Liver (tissue), 7 donors: ENCODE measurements at regions not wholly inside any gene's neighbourhood (a gene's known extent, or its start where the extent isn't known, plus 50 kb on each side); places are given as distances from the start of the nearest gene placed in this dataset.

Experiments used
- DNase-seq: peaks from one replicate; pipeline ENCODE4 v3.0.0-alpha.2; 2017; ENCODE audit warnings: low spot score
- H3K27ac ChIP-seq, 2 donors: one replicate each; pipeline ENCODE4 v1.7.0; 2013; ENCODE audit warnings: inconsistent platforms in 2 of 2, low read length in 2 of 2, control low read depth in 1 of 2, low read depth in 1 of 2, mild to moderate bottlenecking in 1 of 2
- H3K27me3 ChIP-seq, 4 donors: one replicate each; pipeline versions ENCODE4 v1.6.1 to v1.7.0; 2013; ENCODE audit warnings: low read length in 3 of 4, inconsistent platforms in 1 of 4, mild to moderate bottlenecking in 1 of 4, moderate library complexity in 1 of 4; ENCODE audit not compliant: control insufficient read depth in 4 of 4, insufficient read depth in 4 of 4
- H3K36me3 ChIP-seq, 4 donors: one replicate each; pipeline versions ENCODE4 v1.6.1 to v1.7.0; 2013; ENCODE audit warnings: low read length in 3 of 4, mild to moderate bottlenecking in 3 of 4, low read depth in 1 of 4, moderate library complexity in 1 of 4; ENCODE audit not compliant: control insufficient read depth in 4 of 4, insufficient read depth in 3 of 4
- H3K4me1 ChIP-seq, 4 donors: one replicate each; pipeline versions ENCODE4 v1.6.1 to v1.7.0; 2013; ENCODE audit warnings: low read length in 3 of 4, mild to moderate bottlenecking in 3 of 4, moderate library complexity in 1 of 4; ENCODE audit not compliant: control insufficient read depth in 4 of 4, insufficient read depth in 4 of 4
- H3K4me3 ChIP-seq, 3 donors: one replicate each; pipeline versions ENCODE4 v1.6.1 to v1.7.0; 2013; ENCODE audit warnings: low read length in 3 of 3, control low read depth in 1 of 3, low read depth in 1 of 3, mild to moderate bottlenecking in 1 of 3
- H3K9ac ChIP-seq, 2 donors: one replicate each; pipeline ENCODE4 v1.7.0; 2013; ENCODE audit warnings: low read length in 2 of 2, mild to moderate bottlenecking in 2 of 2, moderate library complexity in 2 of 2, control low read depth in 1 of 2, low read depth in 1 of 2
- H3K9me3 ChIP-seq, 4 donors: one replicate each; pipeline versions ENCODE4 v1.6.1 to v1.7.0; 2013; ENCODE audit warnings: low read length in 3 of 4; ENCODE audit not compliant: control insufficient read depth in 4 of 4
- ATF3 ChIP-seq: IDR thresholded peaks from 2 replicates; pipeline ENCODE4 v1.6.1; 2016; ENCODE audit warnings: antibody characterized with exemption
- FOXA1 ChIP-seq: IDR thresholded peaks from 2 replicates; pipeline ENCODE4 v1.6.1; 2016; ENCODE audit warnings: antibody characterized with exemption
- FOXA2 ChIP-seq: IDR thresholded peaks from 2 replicates; pipeline ENCODE4 v1.6.1; 2016; ENCODE audit warnings: antibody characterized with exemption
- GABPA ChIP-seq, 2 donors: IDR thresholded peaks in 1 of 2; conservative IDR thresholded peaks in 1 of 2; 2 replicates each; pipeline ENCODE4 v1.6.1; 2016; ENCODE audit warnings: antibody characterized with exemption in 2 of 2, mild to moderate bottlenecking in 1 of 2, moderate library complexity in 1 of 2
- HNF4A ChIP-seq, 2 donors: conservative IDR thresholded peaks; 2 replicates each; pipeline ENCODE4 v1.6.1; 2016; ENCODE audit warnings: antibody characterized with exemption in 2 of 2, mild to moderate bottlenecking in 2 of 2
- MAX ChIP-seq: IDR thresholded peaks from 2 replicates; pipeline ENCODE4 v1.6.1; 2016; ENCODE audit warnings: antibody characterized with exemption
- NR2F2 ChIP-seq: IDR thresholded peaks from 2 replicates; pipeline ENCODE4 v1.6.1; 2016; ENCODE audit warnings: antibody characterized with exemption
- RAD21 ChIP-seq, 2 donors: IDR thresholded peaks; 2 replicates each; pipeline ENCODE4 v1.6.1; 2016; ENCODE audit warnings: antibody characterized with exemption in 2 of 2, mild to moderate bottlenecking in 2 of 2
- SP1 ChIP-seq: IDR thresholded peaks from 2 replicates; pipeline ENCODE4 v1.6.1; 2018; ENCODE audit warnings: antibody characterized with exemption, mild to moderate bottlenecking
- TAF1 ChIP-seq: conservative IDR thresholded peaks from 2 replicates; pipeline ENCODE4 v1.6.1; 2016; ENCODE audit warnings: antibody characterized with exemption, mild to moderate bottlenecking
- ZBTB33 ChIP-seq: IDR thresholded peaks from 2 replicates; pipeline ENCODE4 v1.6.1; 2016; ENCODE audit warnings: antibody characterized with exemption
- WGBS: extraction: QIAGEN DNeasy Blood & Tissue Kit; methylation state at CpG from one replicate; pipeline ENCODE4 v1.1.7; 2013; 5-methylcytosine and 5-hydroxymethylcytosine counted together
- TF ChIP-seq, protein P1 (sequence below): IDR thresholded peaks from 2 replicates; pipeline ENCODE4 v1.6.1; 2016; ENCODE audit warnings: antibody characterized with exemption, mild to moderate bottlenecking
- donor health status: healthy.
- donor health status: healthy.
- donor health status: healthy.
- donor health status: healthy.

GRCh38 chr7:17229228-17229627 is 69.2 kb upstream of the AHR start:
- Histone ChIP-seq H3K4me3 (no peak overlapping the region), H3K27me3 (no peaks in the 10 kb centered on the region), H3K27ac (no peak overlapping the region), H3K9ac (no peak overlapping the region), H3K4me1 (no peaks in the 10 kb centered on the region), H3K36me3 (no peaks in the 10 kb centered on the region), H3K9me3 (no peaks in the 10 kb centered on the region)
- no peak for DNase-seq
- TF ChIP-seq, protein P1, sequence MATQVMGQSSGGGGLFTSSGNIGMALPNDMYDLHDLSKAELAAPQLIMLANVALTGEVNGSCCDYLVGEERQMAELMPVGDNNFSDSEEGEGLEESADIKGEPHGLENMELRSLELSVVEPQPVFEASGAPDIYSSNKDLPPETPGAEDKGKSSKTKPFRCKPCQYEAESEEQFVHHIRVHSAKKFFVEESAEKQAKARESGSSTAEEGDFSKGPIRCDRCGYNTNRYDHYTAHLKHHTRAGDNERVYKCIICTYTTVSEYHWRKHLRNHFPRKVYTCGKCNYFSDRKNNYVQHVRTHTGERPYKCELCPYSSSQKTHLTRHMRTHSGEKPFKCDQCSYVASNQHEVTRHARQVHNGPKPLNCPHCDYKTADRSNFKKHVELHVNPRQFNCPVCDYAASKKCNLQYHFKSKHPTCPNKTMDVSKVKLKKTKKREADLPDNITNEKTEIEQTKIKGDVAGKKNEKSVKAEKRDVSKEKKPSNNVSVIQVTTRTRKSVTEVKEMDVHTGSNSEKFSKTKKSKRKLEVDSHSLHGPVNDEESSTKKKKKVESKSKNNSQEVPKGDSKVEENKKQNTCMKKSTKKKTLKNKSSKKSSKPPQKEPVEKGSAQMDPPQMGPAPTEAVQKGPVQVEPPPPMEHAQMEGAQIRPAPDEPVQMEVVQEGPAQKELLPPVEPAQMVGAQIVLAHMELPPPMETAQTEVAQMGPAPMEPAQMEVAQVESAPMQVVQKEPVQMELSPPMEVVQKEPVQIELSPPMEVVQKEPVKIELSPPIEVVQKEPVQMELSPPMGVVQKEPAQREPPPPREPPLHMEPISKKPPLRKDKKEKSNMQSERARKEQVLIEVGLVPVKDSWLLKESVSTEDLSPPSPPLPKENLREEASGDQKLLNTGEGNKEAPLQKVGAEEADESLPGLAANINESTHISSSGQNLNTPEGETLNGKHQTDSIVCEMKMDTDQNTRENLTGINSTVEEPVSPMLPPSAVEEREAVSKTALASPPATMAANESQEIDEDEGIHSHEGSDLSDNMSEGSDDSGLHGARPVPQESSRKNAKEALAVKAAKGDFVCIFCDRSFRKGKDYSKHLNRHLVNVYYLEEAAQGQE = no peak
- no peak for TF ChIP-seq SP1
- no peak for TF ChIP-seq GABPA (IDR thresholded peaks at IDR 0.05 in 1 of 2, conservative IDR thresholded peaks at IDR 0.05 in 1 of 2)
- TF ChIP-seq HNF4A (conservative IDR thresholded peaks at IDR 0.05) = peak in 1 of 2 donors; percentile 5
- 75% methylated on average over 2 of the region's 2 CpGs for WGBS

- DNase-seq = no peak
- WGBS = 90% methylated on average over 2 of the region's 2 CpGs
- H3K27me3 ChIP-seq = no peaks in the 10 kb centered on the region
- TF ChIP-seq SP1 (no peak), MAX (no peak), ATF3 (no peak), HNF4A (conservative IDR thresholded peaks at IDR 0.05) (no peak), FOXA2 (no peak), ZBTB33 (no peak), TAF1 (no peak), NR2F2 (no peak), FOXA1 (no peak), RAD21 (IDR thresholded peaks at IDR 0.05) (no peak)
- no peak overlapping the region for H3K4me3 ChIP-seq
- H3K9me3 ChIP-seq = no peaks in the 10 kb centered on the region
- no peak overlapping the region for H3K9ac ChIP-seq
- H3K27ac ChIP-seq = no peak overlapping the region
- no peaks in the 10 kb centered on the region for H3K36me3 ChIP-seq
- H3K4me1 ChIP-seq = no peaks in the 10 kb centered on the region
These were observed 68.2 kb upstream of the AHR start for GRCh38 chr7:17230099-17230807.

GRCh38 chr7:17233603-17234002 is 64.8 kb upstream of the AHR start:
- WGBS = 80% methylated on average over 2 of the region's 2 CpGs
- Histone ChIP-seq H3K27ac (no peak overlapping the region), H3K9ac (no peak overlapping the region), H3K4me3 (no peak overlapping the region), H3K36me3 (no peaks in the 10 kb centered on the region), H3K9me3 (no peaks in the 10 kb centered on the region), H3K27me3 (peaks cover 0 to 3% (median 0%) of the 10 kb centered on the region in 4 donors), H3K4me1 (no peaks in the 10 kb centered on the region)
- no peak for DNase-seq
- TF ChIP-seq, protein P1 = no peak
